ENCODE measurements at regions not wholly inside any gene's neighbourhood (a gene's known extent, or its start where the extent isn't known, plus 50 kb on each side); places are given as distances from the start of the nearest gene placed in this dataset.

DNA sequence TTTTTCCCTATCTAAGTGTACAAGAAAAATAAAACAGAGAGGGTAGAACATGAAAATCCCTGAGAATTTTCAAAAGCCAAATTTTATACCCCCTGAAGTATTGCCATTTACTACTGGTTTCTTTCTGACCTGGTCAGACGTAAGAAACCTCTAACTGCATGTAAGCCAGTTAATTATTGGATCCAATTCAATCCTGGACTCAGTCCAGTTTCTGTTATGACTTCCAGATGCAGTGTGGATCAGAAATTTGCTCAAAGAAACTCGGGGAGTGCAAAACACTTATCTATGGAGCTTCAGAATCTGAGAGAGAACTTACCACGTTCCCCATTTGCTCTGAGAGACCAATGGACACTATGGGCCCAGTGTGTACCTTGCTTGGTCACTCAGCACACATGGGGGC is 383.5 kb downstream of the KLHL4 start:
- TF ChIP-seq CTCF (IDR thresholded peaks at IDR 0.05; ENCODE audit: low read length) = no peak
- no peak for TF ChIP-seq EZH2 (IDR thresholded peaks at IDR 0.05; ENCODE audit: borderline replicate concordance, low read length)
